OCI-LY3 (cell line): ENCODE measurements at regions not wholly inside any gene's neighbourhood (a gene's known extent, or its start where the extent isn't known, plus 50 kb on each side); places are given as distances from the start of the nearest gene placed in this dataset.

Experiments used
- CTCF ChIP-seq: fragments of 200-600, 300-600 bp; sonication (generic); IDR thresholded peaks from 2 replicates; pipeline ENCODE4 v1.5.1; 2014; ENCODE audit warnings: antibody characterized with exemption, low read length, low read depth
- EZH2phosphoT487 ChIP-seq: fragments of 200-600 bp; shearing (Covaris generic); IDR thresholded peaks from 2 replicates; pipeline ENCODE4 v1.6.1; 2018; ENCODE audit warnings: antibody characterized with exemption, mixed run types, low read depth

GRCh38 chr2:126996378-126996699 lies 97.6 kb downstream of the TEX51 start:
- no peak for TF ChIP-seq CTCF
- no peak for TF ChIP-seq EZH2phosphoT487
